T-helper 1 cell treated with Interleukin-12 subunit alpha and Interleukin-12 subunit beta and Interleukin-4 antibody, amounts not matched to agents 30 ng/mL and 1 ng/mL, for 36 hours (primary cell): ENCODE measurements at regions not wholly inside any gene's neighbourhood (a gene's known extent, or its start where the extent isn't known, plus 50 kb on each side); places are given as distances from the start of the nearest gene placed in this dataset.

Experiments used
- intact Hi-C: fragments of 100-400 bp; cut with micrococcal nuclease; formaldehyde crosslinking; loops from one replicate; pipeline ENCODE4 v1.15.1; 2024

DNA sequence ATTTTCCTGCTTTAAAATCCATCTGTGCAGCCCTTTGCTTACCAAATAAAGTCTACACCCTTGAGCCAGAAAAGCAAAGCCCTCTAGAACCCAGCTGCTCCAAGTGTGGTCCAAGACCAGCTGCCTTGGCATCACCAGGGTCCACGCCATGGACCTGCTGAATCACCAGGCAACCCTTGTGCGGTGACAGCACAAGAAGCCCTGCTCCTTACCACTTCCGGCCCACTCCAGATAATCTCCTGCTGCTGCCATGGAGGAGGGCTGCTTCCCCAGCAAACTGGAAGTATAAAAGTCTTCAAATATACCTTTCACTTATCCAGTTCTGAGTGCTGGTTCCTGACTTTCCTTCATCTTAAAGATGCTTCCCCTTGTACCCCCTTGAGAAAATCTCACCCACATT is 106.0 kb upstream of the PKDCC start:
- intact Hi-C loops = no loop called here

GRCh38 chr2:41942278-41942677 is 105.5 kb upstream of the PKDCC start:
- intact Hi-C loops = no loop called here

- intact Hi-C loops = no loop called here
These were observed 104.7 kb upstream of the PKDCC start for GRCh38 chr2:41943159-41943558.

- intact Hi-C loops = no loop called here
These were observed 103.5 kb upstream of the PKDCC start for GRCh38 chr2:41944220-41944880.

DNA sequence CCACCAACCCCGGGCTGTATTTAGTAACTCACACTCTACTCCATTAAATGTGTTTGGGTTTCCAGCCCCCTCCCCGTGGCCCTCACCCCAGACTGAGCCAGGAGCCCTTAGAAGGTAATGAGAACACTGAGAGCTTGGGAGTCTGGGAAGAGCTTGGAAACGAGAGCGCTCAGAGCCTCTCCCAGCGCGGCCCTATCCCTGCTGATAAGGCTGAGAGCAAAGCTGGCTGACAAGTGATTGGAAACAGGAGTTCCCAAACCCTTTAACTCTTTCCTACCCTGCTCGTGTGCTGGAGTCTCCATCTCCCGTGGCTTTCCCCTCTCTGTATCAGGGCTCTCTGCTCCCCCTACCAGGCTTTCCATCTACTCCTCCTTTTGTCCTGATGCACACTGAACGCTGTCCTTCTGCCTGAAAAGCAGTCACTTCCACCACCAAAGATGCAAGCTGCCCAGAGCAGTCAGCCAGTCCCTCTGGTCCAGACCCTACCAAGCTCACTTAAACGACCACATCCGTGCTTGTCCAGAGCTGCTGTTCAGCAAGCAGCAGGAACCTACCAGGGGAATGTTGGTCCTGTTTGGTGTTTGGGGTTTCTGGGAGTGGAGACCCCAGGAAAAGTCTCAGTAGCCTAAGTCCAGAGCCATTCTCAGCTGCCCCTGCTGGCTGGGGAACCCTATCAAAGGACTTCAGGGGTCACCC is 100.0 kb upstream of the PKDCC start:
- intact Hi-C loops = no loop called here

GRCh38 chr2:41948397-41948763 is 99.4 kb upstream of the PKDCC start:
- intact Hi-C loops = no loop called here

DNA sequence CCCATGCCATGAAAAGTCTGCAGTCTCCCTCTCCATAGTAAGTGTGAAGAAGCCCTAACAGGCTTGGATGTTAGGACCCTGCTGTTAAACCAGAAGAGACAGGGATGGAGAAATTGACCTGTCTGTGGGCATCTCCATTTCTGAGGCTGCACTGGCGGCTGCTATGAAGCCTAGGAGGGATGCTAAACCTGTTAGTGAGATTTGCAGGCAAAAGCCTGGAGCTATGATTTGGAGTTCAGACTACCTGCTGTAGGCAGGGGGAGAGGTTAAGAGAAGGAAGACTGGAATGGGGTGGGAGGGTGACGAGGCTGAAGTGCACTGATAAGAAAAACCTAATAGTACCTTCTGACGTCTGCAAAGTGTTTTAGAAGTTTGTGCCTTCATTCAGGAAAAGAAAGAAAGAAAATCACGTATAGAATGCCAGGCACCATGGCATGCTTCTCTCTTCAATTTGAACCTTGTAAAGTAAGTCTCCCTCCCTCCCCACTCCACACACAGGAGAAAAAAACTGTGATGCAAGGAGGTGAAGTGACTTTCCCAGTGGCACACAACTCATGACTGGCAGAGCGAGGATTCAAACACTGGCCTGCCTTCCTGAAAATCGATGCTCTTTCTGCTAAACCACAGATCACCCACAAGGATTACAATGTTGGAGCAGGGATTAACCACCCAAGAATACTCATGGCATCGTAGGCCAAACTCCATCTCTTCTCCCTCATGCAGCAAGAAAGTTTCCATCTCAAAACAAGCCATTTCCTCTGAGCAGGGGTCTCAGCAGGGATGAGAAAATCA is 98.5 kb upstream of the PKDCC start:
- intact Hi-C loops = no loop called here

DNA sequence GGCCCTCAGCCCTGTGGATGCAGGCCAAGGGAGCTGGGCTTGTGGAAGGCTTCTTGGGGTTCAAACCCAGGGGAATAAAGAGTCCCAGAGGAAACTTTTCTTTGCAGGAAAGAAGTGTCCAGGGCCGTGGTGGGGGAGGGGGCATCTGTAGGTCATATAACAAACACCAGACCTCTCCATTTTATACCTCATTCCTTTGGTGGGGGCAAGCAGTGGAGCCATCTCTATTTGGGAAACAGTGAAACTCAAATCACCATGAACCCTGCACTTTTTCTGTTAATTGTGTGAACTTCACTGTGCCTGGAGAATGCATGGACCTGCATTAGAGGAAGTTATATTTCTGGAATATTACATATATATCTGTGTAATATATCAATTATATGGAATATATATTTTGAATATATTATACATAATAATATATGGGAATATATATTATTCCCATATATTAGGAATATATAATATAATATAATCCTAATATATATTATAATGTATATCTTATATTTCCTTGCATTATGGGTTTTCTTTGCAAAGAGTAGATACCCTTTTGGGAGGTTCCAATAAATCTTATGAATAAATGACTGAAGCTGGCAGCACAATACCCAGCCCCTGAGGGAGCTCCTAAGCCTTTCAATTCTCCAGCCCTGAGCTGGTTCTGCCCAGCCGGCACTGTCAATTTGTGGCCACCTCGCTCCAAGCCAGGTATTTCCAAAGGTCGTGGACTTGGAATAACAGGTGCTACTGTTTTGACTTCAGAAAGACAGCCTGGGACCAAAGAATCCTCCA is 97.7 kb upstream of the PKDCC start:
- intact Hi-C loops = no loop called here

DNA sequence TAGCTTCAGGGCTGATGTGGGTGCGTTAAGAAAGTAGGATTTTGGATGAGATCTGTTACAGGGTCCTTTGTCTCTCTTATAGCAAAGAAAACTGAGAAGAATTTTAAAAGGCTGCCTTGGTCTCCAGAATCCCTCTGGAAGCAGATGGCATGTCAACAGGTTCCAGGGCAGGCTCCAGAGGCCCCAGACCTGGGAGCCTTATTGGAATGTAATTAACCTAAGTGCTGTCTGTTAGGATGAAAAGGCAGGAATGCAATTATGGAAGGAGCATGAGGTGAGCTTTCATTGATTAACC is 97.2 kb upstream of the PKDCC start:
- intact Hi-C loops = no loop called here

DNA sequence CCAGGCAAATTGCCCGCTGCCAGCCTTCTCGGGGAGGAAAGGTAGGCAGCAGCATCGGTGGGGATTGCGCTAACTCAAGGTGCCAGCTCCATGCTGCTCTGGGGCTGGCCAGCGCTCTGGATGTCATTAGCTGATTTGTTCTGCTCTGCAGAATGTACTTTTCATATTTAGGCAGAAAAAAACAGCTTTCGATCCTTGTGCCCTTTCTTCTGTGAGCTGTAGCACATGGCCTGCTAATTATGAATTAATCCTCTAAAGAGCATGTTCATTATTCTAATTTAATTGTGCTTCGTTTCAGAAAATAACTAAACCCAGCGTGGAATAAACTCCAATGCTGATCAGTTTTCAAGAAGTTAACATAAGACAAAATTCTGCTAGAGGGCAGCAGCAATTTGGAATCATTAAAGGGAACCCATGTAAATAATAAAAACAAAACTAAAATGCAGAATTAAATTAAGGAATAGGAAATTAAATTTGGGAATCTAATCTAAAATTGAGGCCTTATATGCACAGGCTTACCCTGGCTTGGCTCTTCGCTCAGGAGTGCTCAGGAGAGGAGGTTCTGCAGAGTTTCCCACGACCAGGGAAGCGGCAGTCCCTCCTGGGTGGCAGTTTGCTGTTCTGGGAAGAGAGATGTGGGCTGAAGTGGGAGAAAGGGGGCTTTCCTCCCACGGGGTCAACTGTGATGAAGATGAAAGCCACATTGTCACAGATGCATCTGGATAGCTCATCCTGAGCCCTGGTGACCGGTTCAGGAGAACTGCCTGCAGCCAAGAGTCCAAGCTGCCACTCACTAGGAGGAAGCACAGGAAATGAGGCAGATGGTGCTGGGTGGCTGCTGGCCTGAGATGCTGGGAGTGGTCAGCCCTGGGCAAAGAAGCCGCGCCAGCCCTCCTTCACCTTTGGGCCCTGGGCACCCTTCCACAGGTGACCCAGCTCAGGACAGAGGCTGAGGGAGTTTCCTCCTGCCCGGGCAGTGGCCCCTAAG is 93.2 kb upstream of the PKDCC start:
- intact Hi-C loops = no loop called here

- intact Hi-C loops = no loop called here
These were observed 92.3 kb upstream of the PKDCC start for GRCh38 chr2:41955316-41956043.

- intact Hi-C loops = no loop called here
These were observed 90.4 kb upstream of the PKDCC start for GRCh38 chr2:41957431-41957830.

DNA sequence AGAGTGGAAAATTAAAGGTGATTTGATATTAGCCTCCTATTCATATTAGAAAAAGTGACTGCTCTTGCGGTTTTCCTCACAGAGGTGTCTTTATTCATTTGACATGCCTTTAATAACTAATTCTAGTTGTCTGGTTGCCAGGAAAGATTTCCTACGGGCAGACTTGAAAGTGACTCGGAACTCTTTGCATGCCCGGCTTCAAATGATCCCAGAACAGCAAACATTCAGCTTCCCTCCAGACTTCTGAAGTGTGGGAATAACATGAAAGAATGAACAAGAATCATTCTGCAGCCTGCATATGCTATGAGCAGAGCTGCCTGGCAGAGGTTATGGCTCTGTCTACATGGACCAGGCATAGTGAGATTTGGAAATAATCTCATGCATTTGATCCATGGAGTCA is 89.6 kb upstream of the PKDCC start:
- intact Hi-C loops = no loop called here

GRCh38 chr2:41958775-41959174 is 89.0 kb upstream of the PKDCC start:
- intact Hi-C loops = no loop called here

DNA sequence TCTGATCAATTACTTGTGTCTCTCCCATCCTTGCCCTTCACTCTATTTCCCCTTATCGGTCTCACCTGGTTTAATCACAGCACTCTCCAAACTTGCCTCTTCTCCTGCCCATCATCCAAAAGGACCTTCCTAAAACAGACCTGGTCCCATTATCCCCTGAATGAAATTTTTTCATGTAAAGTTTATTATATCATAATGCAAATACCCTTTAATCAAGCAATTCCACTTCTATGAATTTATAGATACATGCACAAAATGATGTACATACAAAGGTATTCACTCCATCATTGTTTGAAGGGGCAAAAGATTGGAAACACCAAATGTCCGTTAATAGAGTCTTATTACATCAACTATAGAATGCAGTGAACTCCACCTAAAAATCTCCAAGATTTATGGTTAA is 88.1 kb upstream of the PKDCC start:
- intact Hi-C loops = no loop called here

- intact Hi-C loops = no loop called here
These were observed 84.7 kb upstream of the PKDCC start for GRCh38 chr2:41962922-41963622.

- intact Hi-C loops = no loop called here
These were observed 83.9 kb upstream of the PKDCC start for GRCh38 chr2:41963661-41964525.

DNA sequence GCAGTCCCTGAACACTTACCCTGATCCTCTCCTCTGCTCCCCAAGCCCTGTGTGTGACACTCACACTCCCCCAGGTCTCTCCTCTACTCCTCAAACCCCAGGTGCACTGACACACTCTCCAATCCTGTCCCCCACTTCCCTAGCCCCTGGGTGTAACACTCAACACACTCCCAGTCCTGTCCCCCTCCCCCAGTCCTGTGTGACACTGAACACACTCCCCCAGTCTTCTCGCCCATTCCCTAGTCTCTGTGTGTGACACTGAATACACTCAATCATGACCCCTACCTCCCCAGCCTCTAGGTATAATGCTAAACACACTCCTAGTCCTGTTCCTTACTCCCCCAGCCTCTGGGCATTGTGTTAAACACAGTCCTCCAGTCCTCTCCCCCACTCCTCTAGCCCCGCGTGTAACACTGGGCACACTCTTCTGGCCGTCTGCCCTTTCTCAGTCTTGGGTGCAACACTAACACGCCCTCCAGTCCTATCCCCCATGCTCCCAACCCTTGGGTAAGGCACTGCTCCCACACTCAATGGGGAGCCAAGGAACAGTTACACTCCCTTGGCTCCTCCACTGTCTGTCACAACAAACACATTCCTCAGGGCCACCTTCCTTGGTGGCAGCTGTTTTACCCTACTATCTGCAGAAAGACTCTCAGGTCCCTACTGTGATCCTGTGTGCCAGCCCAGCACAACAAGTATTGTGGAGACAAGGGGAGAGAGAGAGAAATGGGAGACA is 82.5 kb upstream of the PKDCC start:
- intact Hi-C loops = no loop called here
